ENCODE measurements at regions not wholly inside any gene's neighbourhood (a gene's known extent, or its start where the extent isn't known, plus 50 kb on each side); places are given as distances from the start of the nearest gene placed in this dataset.
"Not testable (repeated sequence)": the region's sequence is repeated elsewhere in the genome, so short reads cannot be mapped to it uniquely, and the experiment has no call there.

DNA sequence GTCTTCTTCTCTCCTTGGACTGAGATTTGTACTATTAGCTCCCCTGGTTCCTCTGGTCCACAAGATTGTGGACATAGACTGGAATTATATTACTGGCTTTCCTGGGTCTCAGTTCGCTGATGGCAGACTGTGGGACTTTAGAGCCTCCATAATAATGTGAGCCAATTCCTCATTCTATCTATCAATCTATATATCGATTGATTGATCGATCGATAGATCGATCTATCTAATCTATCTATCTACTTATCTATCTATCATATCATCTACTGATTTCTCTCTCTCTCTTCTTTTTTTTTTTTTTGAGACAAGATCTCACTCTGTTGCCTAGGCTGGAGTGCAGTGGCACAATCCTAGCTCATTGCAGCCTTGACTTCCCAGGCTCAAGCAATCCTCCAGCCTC lies 51.5 kb upstream of the DDR1 start:
- no peak for DNase-seq

DNA sequence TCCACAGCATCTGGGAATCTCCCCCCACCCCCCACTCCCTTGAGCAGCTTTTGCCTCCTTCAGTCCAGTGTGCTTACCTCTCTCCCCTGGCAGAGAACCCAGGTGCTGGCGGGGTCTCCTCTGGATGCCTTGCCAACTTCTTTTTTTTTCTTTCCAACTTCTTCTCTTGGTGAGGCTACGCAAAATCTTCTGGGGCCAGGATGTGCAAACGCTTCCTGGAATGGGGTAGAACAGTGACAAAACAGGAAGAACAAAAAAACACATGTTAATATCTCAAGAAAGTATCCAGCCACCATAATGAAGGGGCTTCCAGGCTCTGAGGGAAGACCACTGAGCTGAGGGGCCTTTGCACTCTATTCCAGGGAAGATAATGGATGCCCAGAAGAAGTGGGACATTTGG lies 53.9 kb upstream of the DDR1 start:
- DNase-seq: no peak

DNA sequence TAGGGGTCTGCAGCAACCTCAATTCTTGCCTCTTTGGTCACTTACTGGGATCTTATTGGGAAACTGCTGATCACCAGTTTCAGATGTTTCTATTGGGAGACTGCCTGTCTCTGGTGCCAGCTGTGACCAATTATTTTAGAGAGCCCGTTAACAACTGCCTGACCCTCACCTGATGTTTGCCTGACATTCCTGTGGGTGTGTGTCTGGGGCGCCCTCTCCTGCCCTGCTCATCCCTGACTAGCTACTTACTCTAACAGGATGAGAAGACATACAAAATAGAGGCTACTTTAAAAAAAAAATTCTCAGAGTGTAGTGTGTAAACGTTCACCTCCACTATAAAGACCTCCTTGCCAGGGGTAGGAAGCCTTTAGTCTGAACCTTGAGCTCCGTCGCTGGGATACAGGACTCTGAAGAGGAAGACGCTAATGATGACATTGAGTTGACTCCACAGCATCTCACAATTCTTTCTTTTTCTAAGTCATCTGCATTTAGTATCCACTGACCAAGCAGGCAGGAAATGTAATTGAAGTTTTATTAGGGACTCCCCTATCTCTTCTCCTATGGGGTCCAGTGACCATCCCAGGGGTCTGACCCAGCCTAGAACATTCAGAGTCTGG lies 54.6 kb upstream of the DDR1 start:
- no peak for DNase-seq

DNA sequence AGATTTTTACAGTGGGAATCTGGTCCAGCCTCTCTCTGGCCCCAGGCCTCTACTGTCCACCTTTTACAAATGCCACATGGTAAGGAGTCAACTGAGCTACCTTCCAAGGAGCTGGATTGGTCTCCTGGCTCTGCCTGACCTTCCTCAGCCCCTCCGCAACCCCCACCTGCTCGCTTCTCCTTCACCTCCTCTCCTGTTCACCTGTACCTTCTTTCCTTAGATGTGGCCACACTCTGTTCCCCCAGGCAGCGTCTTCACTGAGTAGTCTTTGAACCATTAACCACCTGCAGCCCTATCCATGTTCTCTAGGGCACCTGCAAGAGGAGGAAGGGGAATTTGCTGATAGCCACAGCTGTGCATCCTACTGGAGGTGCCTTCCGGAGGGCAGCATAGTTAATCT lies 55.3 kb upstream of the DDR1 start:
- DNase-seq: no peak

DNA sequence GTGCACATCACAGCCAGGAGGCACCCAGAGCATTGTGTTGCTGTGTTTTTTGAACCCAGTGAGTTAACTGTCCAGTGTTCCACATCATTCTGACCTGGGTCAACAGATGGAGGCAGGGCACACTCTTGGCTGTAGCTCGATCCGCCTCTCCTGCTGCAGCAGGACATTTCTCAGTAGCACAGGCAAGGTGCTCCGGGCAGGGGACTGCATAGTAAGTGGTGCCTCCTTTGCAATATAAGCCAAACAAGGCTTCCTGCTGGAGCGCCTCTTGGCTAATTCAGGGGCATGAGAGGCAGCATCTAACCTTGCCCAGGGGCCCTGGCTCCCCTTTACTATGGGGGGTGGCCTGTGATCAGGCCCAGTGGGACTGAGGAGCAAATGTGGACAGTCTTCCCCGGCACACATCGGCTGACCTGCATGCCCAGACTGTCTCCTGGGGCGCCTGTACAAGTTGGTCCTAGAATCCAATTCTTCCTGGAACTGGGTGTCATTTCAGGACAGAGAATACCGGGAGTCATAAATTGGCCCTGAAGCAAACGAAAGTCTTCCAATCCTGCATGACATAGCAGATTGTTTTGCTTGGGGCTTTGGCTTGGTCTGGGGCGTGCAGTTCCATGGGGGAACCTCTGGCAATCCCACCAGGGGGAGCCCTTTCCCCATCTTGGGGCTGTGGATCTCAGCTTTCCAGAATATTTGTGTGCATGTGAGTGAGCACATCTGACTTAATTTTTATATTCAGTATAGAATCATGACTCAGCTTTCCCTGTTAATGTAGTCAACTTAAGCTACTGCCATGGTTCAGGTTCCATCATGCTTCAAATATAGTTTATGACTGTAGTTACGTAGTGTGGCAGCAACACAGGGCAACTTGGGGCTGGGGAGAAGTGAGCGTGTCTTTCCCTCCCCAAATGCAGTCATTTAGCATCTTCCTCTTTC lies 56.0 kb upstream of the DDR1 start:
- peak; percentile 57 for DNase-seq

DNA sequence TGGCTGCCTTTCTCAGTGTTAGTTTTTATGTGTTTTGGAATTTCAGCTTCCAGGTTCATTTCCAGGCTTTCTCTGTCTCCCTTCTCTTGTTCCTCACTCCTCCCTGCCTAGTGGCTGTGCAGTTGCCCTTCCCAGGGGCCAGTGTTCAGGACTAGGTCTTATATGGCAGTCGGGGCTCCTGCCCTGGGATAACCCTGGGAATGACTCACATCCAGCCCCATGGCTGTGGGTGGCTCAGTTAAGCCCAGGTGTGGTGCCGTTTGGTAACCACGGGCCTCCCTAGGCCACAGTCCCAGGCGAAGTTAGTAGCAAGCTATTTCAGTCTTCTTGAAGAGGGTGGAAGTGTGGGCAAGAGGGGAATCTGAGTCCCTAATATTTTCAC lies 57.4 kb upstream of the DDR1 start:
- DNase-seq: no peak

DNA sequence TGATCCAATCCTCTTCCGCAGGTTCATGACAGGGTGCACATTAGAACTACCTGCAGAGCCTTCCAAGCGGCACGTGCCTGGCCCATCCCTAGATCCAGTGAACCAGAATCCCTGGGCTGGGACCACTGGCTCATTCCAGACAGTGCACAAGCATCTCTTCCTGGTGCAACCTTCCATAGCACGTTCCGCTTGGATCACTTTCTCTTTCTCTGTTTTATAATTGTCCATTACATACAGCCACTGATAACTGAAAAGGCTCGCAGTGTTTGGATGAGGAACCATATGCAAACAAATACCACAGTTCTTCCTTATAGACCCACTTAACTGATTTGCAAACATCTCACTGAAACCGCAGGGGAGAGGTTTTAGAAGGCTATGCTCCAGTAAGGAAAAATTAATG lies 59.6 kb upstream of the DDR1 start:
- DNase-seq: peak; percentile 71

DNA sequence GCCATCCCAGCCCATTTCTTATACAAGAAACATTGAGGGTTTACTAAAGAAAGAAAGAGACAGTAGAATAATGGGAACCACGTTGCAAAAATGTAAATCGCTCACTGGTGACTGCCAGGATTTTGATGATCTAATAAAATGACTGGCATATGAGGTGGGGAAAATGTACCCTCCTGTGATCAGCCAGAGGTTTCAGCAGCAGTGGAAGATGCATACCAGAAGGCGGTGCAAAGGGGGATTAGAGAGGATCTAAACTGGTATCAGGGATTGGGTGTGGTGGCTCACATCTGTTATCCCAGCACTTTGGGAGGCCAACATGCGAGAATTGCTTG lies 60.8 kb upstream of the DDR1 start:
- DNase-seq: no peak

DNA sequence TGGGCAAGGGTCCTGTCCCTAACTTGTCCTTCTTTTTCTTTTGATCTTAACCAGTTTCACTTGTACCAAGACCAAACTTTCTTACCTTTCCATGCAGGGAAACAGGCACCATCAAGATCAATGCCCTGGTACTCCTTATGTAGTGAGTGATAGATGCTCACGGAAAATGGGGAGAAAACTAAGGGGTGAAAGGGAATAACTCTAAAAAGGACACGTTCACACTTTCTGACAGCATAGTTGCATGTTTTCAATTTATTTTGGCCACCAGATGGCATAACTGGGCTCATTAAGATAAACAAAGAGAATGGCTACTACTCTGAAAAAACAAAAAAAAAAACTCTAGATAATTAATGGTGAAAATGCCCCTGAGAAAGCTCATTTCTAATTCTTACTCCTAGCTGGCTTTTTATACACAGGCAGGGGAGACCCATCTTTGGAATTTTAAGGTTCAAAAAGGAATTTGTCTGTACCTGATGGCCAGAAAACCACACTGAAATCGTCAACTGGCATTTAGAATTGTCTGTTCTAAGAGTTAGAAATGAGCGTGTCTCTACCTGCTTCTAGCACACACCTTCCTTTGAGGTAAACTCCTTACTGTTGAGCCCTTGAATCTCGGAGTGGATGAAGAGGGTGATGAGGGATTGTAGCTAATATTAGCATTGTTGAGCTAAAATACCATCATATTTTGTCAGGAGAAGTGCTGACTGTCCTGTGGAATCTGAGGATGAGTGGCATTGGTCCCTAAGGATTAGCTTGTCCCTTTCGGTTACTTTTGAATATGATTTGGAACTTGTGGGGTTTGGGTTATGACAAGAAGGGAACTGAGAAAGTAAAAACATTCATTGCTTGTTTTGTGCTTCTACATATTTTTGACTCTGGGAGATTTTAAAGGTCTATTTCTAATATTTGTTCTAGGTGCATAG lies 62.2 kb upstream of the DDR1 start:
- DNase-seq: peak; percentile 58

DNA sequence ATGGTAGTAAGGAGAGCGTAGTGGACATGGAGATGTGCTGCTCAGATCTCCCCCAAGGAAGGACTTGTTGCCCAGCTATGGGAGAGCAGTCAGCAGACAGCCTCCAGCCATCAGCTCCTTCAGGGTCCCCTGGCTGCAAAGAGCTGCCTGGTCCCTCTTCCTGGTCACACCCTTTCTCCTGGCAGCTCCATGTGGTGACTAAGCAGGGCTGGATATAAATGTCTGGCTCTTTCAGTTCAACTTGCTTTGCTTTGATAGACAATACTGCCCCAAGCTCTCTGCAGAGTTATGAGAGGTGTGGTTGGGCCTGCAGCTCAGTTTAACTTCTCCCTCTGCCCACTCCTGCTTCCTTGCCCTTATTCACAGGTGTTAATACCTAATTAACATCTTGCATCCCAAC lies 64.1 kb upstream of the DDR1 start:
- no peak for DNase-seq

DNA sequence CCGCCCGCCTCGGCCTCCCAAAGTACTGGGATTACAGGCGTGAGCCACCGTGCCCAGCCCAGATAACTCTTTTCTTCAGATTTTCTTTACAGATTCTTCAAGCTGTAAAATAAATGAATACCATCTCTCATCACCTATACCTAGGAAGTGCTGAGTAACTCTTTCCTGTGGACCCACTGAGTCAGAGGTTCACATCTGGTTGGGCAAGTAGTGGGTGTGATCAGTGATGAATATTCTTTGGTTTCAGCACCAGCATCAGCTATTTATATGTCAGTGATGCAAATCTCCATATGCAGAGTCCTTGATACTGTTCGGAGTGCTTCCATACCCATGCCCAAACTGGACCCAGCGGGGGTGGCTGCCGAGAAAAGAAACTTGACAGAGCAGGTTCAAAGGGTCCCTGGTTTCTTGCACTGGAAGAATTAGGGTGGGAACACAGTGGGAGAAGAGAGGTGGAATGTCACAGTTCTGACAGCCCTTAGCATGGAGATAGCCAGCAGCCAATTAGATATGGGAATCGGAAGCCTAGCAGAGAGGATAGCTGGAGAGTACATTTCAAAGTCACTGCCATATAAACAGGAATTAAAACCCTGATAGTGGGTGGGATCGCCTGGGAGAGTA lies 64.9 kb upstream of the DDR1 start:
- DNase-seq: no peak

DNA sequence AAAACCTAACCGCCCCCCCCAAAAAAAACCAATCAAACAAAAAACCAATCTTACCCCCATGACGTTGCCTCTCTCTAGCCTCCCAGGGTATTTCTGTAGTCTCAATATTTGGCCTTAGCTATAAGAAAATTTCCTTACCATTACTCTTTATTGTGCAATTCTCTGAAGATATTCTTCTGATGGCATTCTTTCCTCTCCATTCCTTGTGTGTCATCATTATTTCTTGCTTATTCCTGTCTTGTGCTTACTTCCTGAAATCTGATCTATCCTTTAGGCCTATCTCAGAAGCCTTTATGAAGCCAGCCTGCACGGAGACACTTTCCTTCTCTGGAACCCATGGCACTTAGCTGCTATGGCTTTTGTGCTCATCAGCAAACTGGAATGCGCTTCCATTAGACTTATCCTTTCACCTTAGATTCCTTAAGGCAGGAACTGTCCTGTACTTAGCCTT lies 65.9 kb upstream of the DDR1 start:
- no peak for DNase-seq

DNA sequence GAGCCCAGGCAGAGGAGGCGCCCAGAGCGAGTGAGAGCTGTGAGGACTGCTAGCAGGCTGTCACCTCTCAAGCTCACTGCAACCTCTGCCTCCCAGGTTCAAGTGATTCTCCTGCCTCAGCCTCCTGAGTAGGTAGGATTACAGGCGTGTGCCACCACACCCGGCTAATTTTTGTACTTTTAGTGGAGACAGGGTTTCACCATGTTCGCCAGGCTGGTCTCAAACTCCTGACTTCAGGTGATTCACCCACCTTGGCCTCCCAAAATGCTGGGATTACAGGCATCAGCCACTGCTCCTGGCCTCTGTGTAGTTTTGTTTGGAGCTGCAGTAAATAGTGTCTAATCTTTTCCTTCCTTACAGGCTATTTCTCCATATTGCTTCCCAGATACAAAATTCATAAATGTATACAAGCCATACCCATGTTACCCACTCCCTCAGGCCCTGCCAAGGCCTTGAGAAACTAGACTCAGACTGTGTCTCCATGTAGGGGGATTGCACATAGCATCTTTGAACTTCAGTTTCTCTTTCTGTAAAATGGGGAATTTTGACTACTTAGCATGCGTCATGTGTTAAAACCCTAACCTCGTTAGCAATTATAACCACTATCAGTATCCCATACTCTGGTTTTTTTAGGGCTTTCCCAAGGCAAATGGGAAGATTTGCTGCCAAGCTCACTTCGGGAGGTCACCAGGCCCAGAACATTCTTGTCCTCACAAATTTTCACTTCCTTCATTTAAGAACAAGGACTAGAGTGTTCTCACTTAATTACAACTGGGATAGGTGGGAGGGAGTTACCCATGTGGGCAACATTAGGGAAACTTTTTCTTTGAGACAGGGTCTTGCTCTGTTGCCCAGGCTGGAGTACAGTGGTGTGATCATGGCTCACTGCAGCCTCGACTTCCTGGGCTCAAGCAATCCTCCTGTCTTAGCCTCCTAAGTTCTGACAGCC lies 67.3 kb upstream of the DDR1 start:
- no peak for DNase-seq

DNA sequence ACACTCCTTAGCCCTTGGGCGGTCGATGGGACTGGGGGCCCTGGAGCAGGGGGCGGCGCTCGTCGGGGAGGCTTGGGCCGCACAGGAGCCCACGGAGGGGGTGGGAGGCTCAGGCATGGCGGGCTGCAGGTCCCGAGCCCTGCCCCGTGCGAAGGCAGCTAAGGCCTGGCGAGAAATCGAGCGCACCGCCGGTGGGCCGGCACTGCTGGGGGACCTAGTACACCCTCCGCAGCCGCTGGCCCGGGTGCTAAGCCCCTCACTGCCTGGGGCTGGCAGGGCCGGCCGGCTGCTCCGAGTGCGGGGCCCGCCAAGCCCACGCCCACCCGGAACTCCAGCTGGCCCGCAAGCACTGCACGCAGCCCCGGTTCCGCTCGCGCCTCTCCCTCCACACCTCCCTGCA lies 68.0 kb upstream of the DDR1 start:
- DNase-seq: not testable (repeated sequence)

DNA sequence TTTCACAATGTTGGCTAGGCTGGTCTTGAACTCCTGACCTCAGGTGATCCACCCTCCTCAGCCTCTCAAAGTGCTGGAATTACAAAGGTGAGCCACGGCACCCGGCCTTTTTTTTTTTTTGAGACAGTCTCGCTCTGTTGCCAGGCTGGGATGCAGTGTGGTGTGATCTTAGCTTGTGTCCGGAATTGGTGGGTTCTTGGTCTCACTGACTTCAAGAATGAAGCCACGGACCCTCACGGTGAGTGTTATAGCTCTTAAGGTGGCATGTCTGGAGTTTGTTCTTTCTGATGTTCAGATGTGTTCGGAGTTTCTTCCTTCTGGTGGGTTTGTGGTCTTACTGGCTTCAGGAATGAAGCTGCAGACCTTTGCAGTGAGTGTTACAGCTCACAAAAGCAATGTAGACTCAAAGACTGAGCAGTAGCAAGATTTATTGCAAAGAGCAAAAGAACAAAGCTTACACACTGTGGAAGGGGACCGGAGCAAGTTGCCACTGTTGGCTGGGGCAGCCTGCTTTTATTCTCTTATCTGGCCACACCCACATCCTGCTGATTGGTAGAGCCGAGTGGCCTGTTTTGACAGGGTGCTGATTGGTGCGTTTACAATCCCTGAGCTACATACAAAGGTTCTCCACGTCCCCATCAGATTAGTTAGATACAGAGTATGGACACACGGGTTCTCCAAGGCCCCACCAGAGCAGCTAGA lies 69.1 kb upstream of the DDR1 start:
- DNase-seq: not testable (repeated sequence)

DNA sequence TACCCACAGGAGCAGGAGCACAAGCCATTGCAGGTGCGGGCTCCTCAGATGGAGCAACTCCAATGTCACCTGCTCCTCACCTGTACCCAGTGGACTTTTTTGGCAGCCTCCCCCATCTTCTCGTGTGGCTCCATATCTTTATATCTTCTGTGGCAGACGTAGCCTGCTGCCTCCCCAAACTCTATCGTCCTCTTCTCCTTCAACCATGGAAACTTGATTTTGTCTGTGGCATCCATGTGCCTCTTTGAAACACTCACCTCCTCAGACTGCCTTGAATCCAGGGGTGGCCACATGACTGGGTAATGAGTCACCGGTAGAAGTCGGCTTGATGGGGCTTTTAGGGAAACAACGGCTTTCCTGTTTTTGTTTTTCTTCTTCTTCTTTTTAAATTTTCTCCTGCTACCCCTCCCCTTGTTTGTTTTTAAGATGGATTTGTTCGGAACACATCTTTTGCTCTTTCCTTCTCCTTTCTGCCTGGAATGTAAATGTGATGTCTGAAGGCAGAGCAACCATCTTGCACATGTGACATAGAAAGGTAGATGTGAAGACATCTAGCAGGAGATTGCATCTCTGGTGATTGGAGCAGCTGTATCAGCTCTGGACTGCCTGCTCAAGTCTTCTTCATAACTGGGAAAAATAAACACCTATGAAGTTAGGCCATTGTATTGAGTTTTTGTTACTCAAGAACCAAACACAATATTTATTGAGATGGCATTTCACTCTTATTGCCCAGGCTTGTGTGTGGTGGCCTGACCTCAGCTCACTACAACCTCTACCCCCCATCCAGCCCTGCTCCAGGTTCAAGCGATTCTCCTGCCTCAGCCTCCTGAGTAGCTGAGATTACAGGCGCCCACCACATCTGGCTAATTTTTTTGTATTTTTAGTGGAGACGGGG lies 69.9 kb upstream of the DDR1 start:
- peak; percentile 8 for DNase-seq

DNA sequence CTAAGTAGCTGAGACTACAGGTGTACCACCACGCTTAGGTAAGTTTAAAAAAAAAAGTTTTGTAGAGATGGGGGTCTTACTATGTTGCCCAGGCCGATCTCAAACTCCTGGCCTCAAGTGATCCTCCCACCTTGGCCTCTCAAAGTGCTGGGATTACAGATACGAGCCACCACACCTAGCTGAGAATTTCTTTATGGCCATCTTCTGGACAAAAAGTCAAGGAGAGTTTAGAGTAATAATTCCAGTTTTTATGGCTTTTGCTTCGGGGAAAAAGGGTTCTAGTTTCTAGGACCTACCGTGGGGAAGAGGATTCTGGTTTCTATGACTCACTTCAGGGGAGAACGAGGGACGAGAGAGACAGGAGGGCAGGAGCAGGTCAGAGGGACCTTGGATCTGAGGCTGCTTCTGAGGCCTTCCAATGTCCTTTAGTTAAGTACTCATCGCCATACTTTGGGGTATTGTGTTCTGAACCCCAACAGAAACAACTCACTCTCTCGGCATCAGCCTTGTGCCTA lies 69.3 kb upstream of the IER3 start:
- no peak for DNase-seq

DNA sequence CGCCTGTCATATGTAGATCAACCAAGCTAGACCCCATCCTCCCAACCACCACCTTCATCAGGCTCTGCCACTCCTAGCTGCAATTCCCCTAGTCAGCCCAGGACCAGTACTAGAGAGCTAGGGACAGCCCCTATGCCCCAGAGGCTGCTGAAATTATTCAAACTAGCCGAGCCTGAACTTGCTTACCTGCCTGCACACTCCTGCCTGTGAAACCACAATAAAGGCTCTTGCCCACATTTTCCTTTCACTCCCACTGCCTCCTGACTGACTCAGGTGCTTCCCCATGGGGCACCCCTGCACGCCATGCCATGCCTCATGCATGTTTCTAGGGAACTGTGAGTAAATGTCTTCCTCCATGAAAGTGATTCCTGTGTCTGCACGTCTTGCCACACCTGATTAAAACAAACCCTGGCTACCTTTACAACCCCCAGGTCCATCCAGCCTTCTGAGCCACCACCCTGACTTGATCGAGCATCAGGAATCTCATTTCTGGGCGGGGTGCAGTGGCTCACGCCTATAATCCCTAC lies 66.5 kb upstream of the IER3 start:
- DNase-seq: no peak

DNA sequence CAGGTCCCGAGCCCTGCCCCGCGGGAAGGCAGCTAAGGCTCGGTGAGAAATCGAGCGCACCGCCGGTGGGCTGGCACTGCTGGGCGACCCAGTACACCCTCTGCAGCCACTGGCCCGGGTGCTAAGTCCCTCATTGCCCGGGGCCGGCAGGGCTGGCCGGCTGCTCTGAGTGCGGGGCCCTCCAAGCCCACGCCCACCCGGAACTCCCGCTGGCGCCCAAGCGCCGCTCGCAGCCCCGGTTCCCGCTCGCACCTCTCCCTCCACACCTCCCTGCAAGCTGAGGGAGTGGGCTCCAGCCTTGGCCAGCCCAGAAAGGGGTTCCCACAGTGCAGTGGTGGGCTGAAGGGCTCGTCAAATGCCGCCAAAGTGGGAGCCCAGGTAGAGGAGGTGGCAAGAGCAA lies 63.2 kb upstream of the IER3 start:
- DNase-seq: not testable (repeated sequence)
